GM06990 (cell line): ENCODE measurements at regions not wholly inside any gene's neighbourhood (a gene's known extent, or its start where the extent isn't known, plus 50 kb on each side); places are given as distances from the start of the nearest gene placed in this dataset.

Experiments
- DNase-seq: peaks from one replicate; pipeline ENCODE4 v3.0.0-alpha.2; 2011; ENCODE audit not compliant: insufficient read length; ENCODE audit errors: extremely low read depth
- H3K27me3 ChIP-seq: replicated peaks from 2 replicates; pipeline ENCODE4 v1.6.0; 2011; ENCODE audit warnings: low read length; ENCODE audit not compliant: control insufficient read depth, insufficient read depth
- H3K36me3 ChIP-seq: 2 replicates; pipeline ENCODE4 v1.5.1; 2011; ENCODE audit warnings: low read length; ENCODE audit not compliant: control insufficient read depth, insufficient read depth
- H3K4me3 ChIP-seq: replicated peaks from 2 replicates; pipeline ENCODE4 v1.5.1; 2011; ENCODE audit warnings: low read depth, mild to moderate bottlenecking, control low read depth, low read length
- CTCF ChIP-seq: IDR thresholded peaks from 2 replicates; pipeline ENCODE4 v1.5.1; 2011; ENCODE audit warnings: low read length, control low read depth, mild to moderate bottlenecking, inconsistent platforms; ENCODE audit not compliant: insufficient read depth, poor library complexity, severe bottlenecking

GRCh38 chr5:68544648-68545552 lies 329.3 kb downstream of the PIK3R1 start:
- no peak for DNase-seq
- no peaks in the 10 kb centered on the region for H3K36me3 ChIP-seq
- no peak for TF ChIP-seq CTCF
- H3K27me3 ChIP-seq, result no peaks in the 10 kb centered on the region
- H3K4me3 ChIP-seq, result no peak overlapping the region

- no peak for TF ChIP-seq CTCF
- DNase-seq, result no peak
- no peaks in the 10 kb centered on the region for H3K27me3 ChIP-seq
Observed at GRCh38 chr5:68545636-68546295, 330.2 kb downstream of the PIK3R1 start.

GRCh38 chr5:68547056-68547455 lies 331.5 kb downstream of the PIK3R1 start:
- H3K36me3 ChIP-seq, result no peaks in the 10 kb centered on the region
- no peak overlapping the region for H3K4me3 ChIP-seq
- no peak for TF ChIP-seq CTCF
- H3K27me3 ChIP-seq, result no peaks in the 10 kb centered on the region
- DNase-seq, result no peak

More at GRCh38 chr5:68545636-68546295, 330.2 kb downstream of the PIK3R1 start:
- no peaks in the 10 kb centered on the region for H3K36me3 ChIP-seq
- H3K4me3 ChIP-seq, result no peak overlapping the region

GRCh38 chr5:68547622-68548021 lies 332.1 kb downstream of the PIK3R1 start:
- no peak for DNase-seq
- H3K36me3 ChIP-seq, result no peaks in the 10 kb centered on the region
- no peak overlapping the region for H3K4me3 ChIP-seq
- H3K27me3 ChIP-seq, result no peaks in the 10 kb centered on the region
- TF ChIP-seq CTCF, result no peak

- no peak overlapping the region for H3K4me3 ChIP-seq
- TF ChIP-seq CTCF, result no peak
- H3K27me3 ChIP-seq, result no peaks in the 10 kb centered on the region
- H3K36me3 ChIP-seq, result no peaks in the 10 kb centered on the region
- DNase-seq, result no peak
Observed at GRCh38 chr5:68548959-68549676, 333.6 kb downstream of the PIK3R1 start.
